GM12891 (cell line): ENCODE measurements at regions not wholly inside any gene's neighbourhood (a gene's known extent, or its start where the extent isn't known, plus 50 kb on each side); places are given as distances from the start of the nearest gene placed in this dataset.

Source experiments
- PAX5 ChIP-seq: IDR thresholded peaks from 2 replicates; pipeline ENCODE4 v1.6.1; 2011; ENCODE audit warnings: low read length, moderate library complexity, mild to moderate bottlenecking; ENCODE audit not compliant: insufficient read depth, severe bottlenecking
- POLR2A ChIP-seq: IDR thresholded peaks from 2 replicates; pipeline ENCODE4 v1.6.1; 2011; ENCODE audit warnings: low read depth, low read length, control low read depth
- POLR2AphosphoS5 ChIP-seq: IDR thresholded peaks from 2 replicates; pipeline ENCODE4 v1.6.1; 2011; ENCODE audit warnings: low read depth, low read length, control low read depth
- POU2F2 ChIP-seq: IDR thresholded peaks from 2 replicates; pipeline ENCODE4 v1.6.1; 2011; ENCODE audit warnings: low read depth, mild to moderate bottlenecking, control low read depth, low read length, moderate library complexity
- SPI1 ChIP-seq: IDR thresholded peaks from 2 replicates; pipeline ENCODE4 v1.6.1; 2011; ENCODE audit warnings: low read depth, low read length, control low read depth
- TAF1 ChIP-seq: IDR thresholded peaks from 2 replicates; pipeline ENCODE4 v1.6.1; 2011; ENCODE audit warnings: low read depth, low read length, control low read depth

DNA sequence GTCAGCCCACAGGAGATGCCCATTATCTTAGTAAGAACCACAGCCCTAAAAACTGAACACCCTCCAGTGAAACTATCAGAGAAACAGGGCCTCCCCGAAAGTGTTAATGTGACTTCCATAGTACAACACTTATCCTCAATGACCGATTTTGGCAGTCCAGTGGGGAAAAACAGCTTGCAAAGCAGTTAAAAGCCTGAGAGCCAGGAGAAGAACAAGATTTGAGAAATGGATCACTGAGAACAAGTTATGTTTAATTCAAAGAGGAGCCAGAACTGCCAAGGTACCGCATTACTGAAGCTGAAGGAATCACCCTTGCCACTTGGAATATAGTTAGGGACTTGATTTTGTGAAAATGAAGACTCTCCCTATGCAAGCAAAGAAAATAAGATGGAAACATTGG, 236.9 kb downstream of the QKI start:
- TF ChIP-seq POLR2A (no peak), POLR2AphosphoS5 (no peak), TAF1 (no peak), POU2F2 (no peak), PAX5 (no peak), SPI1 (no peak)
